GM12878 (cell line): ENCODE measurements at regions not wholly inside any gene's neighbourhood (a gene's known extent, or its start where the extent isn't known, plus 50 kb on each side); places are given as distances from the start of the nearest gene placed in this dataset.

Source experiments
- ATAC-seq: fragments of 200-7000 bp; cut with Tn5 transposase; 3 replicates; pipeline ENCODE4 v1.9.1; 2020; ENCODE audit warnings: mild to moderate bottlenecking, moderate library complexity
- BruUV-seq: library from RNA; stranded (reverse); fragments of 400-500 nt; replicated peaks from 2 replicates; lab custom pipeline; 2021; lab: Mats Ljungman, UMichigan
- CTCF ChIA-PET: fragments of 300-600 bp; sonication (Branson Sonifier 250); formaldehyde crosslinking; extraction: SDS; loops from one replicate; lab custom pipeline; 2021; ENCODE audit warnings: inconsistent platforms; lab: Yijun Ruan, JAX
- POLR2A ChIA-PET: fragments of 350-600 bp; formaldehyde crosslinking; extraction: SDS; loops from one replicate; lab custom pipeline; 2021; ENCODE audit warnings: inconsistent platforms; lab: Charles Lee
- RAD21 ChIA-PET: fragments of 300-600 bp; sonication (Branson Sonifier 250); formaldehyde crosslinking; loops from one replicate; lab custom pipeline; 2023; ENCODE audit warnings: antibody characterized with exemption; ENCODE audit not compliant: unreplicated experiment; lab: Charles Lee
- SMC1A ChIA-PET: fragments of 300-600 bp; sonication (Branson Sonifier 250); formaldehyde crosslinking; loops from one replicate; lab custom pipeline; 2023; ENCODE audit not compliant: unreplicated experiment, uncharacterized antibody; lab: Charles Lee
- DNase-seq: peaks from one replicate; pipeline ENCODE4 v3.0.0-alpha.2; 2011; ENCODE audit warnings: low read depth, low spot score
- FAIRE-seq: peaks from 3 replicates; lab custom pipeline; 2011; peaks lifted over from hg19 to GRCh38; lab: Jason Lieb, UNC
- H2AFZ ChIP-seq: 2 replicates; pipeline ENCODE4 v1.6.0; 2011; ENCODE audit warnings: low read depth, low read length, control low read depth; ENCODE audit not compliant: control insufficient read depth
- H3K27ac ChIP-seq: 2 replicates; pipeline ENCODE4 v1.5.1; 2011; ENCODE audit warnings: control low read depth; ENCODE audit not compliant: control insufficient read depth, insufficient read depth
- H3K27me3 ChIP-seq, 2 experiments: replicated peaks in 1 of 2; 2 replicates each; pipeline versions ENCODE4 v1.6.0 to v1.6.1; 2011; ENCODE audit warnings: low read length in 1 of 2; ENCODE audit not compliant: control insufficient read depth in 2 of 2, insufficient read depth in 2 of 2
- H3K36me3 ChIP-seq, 2 experiments: 2 replicates each; pipeline ENCODE4 v1.5.1; 2011; ENCODE audit warnings: low read length in 1 of 2; ENCODE audit not compliant: control insufficient read depth in 2 of 2, insufficient read depth in 2 of 2
- H3K4me1 ChIP-seq: 2 replicates; pipeline ENCODE4 v1.6.1; 2011; ENCODE audit warnings: mild to moderate bottlenecking, low read length, moderate library complexity, mixed read lengths; ENCODE audit not compliant: control insufficient read depth, insufficient read depth
- H3K4me2 ChIP-seq: 2 replicates; pipeline ENCODE4 v1.6.0; 2011; ENCODE audit warnings: control low read depth; ENCODE audit not compliant: control insufficient read depth, insufficient read depth
- H3K4me3 ChIP-seq: fragments of 200-600 bp; sonication (generic); 2 replicates; pipeline ENCODE4 v1.5.1; 2016
- H3K79me2 ChIP-seq: 2 replicates; pipeline ENCODE4 v1.6.0; 2011; ENCODE audit warnings: low read length; ENCODE audit not compliant: control insufficient read depth, insufficient read depth
- H3K9ac ChIP-seq: 2 replicates; pipeline ENCODE4 v1.8.0; 2011; ENCODE audit warnings: low read length, control low read depth, mixed read lengths; ENCODE audit not compliant: control insufficient read depth, insufficient read depth
- H3K9me3 ChIP-seq: replicated peaks from 3 replicates; pipeline ENCODE4 v1.5.1; 2011; ENCODE audit warnings: mild to moderate bottlenecking, low read length; ENCODE audit not compliant: control insufficient read depth, insufficient read depth
- H4K20me1 ChIP-seq: 2 replicates; pipeline ENCODE4 v1.6.0; 2011; ENCODE audit not compliant: control insufficient read depth, insufficient read depth
- BCL3 ChIP-seq: IDR thresholded peaks from 2 replicates; pipeline ENCODE4 v1.6.1; 2011; ENCODE audit warnings: borderline replicate concordance, low read depth, mild to moderate bottlenecking, moderate library complexity, low read length; ENCODE audit not compliant: insufficient read depth, poor library complexity, severe bottlenecking
- BHLHE40 ChIP-seq, 2 experiments: fragments of 450-650 bp in 1 of 2; IDR thresholded peaks; 2 replicates each; pipeline ENCODE4 v1.6.1; 2011 to 2017; ENCODE audit warnings: low read depth in 2 of 2, borderline replicate concordance in 1 of 2, improper control_type of control experiment in 1 of 2, low read length in 1 of 2, mild to moderate bottlenecking in 1 of 2
- CREB1 ChIP-seq: IDR thresholded peaks from 2 replicates; pipeline ENCODE4 v1.6.1; 2012; ENCODE audit warnings: low read depth, mild to moderate bottlenecking, inconsistent platforms
- E2F4 ChIP-seq: IDR thresholded peaks from 2 replicates; pipeline ENCODE4 v1.6.1; 2012; ENCODE audit warnings: low read depth, low read length, improper control_type of control experiment
- FOXM1 ChIP-seq: IDR thresholded peaks from 2 replicates; pipeline ENCODE4 v1.6.1; 2012; ENCODE audit warnings: low read depth, mild to moderate bottlenecking, inconsistent platforms, low read length, moderate library complexity
- HCFC1 ChIP-seq: fragments of 150-350 bp; IDR thresholded peaks from 2 replicates; pipeline ENCODE4 v1.6.1; 2014; ENCODE audit warnings: low read length
- IKZF1 ChIP-seq: fragments of 450-650 bp; conservative IDR thresholded peaks from 2 replicates; pipeline ENCODE4 v1.6.1; 2017; ENCODE audit warnings: antibody characterized with exemption, mild to moderate bottlenecking
- LARP7 ChIP-seq: fragments of 450-650 bp; IDR thresholded peaks from 2 replicates; pipeline ENCODE4 v1.6.1; 2017; ENCODE audit warnings: mild to moderate bottlenecking
- NFYA ChIP-seq: IDR thresholded peaks from 2 replicates; pipeline ENCODE4 v1.6.1; 2011; ENCODE audit warnings: low read depth, mild to moderate bottlenecking, low read length, improper control_type of control experiment, borderline replicate concordance
- NKRF ChIP-seq: fragments of 450-650 bp; conservative IDR thresholded peaks from 2 replicates; pipeline ENCODE4 v1.6.1; 2017; ENCODE audit warnings: mild to moderate bottlenecking, moderate library complexity
- PAX8 ChIP-seq: fragments of 450-650 bp; IDR thresholded peaks from 2 replicates; pipeline ENCODE4 v1.6.1; 2017; ENCODE audit warnings: mild to moderate bottlenecking, moderate library complexity
- RFX5 ChIP-seq: IDR thresholded peaks from 2 replicates; pipeline ENCODE4 v1.6.1; 2011; ENCODE audit warnings: low read depth, low read length, improper control_type of control experiment
- SPI1 ChIP-seq: IDR thresholded peaks from 2 replicates; pipeline ENCODE4 v1.6.1; 2011; ENCODE audit warnings: low read depth, mild to moderate bottlenecking, low read length, moderate library complexity, borderline replicate concordance; ENCODE audit not compliant: insufficient read depth
- USF1 ChIP-seq: IDR thresholded peaks from 2 replicates; pipeline ENCODE4 v1.6.1; 2011; ENCODE audit warnings: borderline replicate concordance, low read depth, mild to moderate bottlenecking, moderate library complexity, mixed read lengths, low read length; ENCODE audit not compliant: insufficient read depth; ENCODE audit errors: extremely low read length
- WGBS: methylation state at CpG from one replicate; pipeline ENCODE4 v1.1.6; 2016; ENCODE audit warnings: low lambda C conversion rate; ENCODE audit not compliant: insufficient replicate concordance, insufficient coverage; ENCODE audit errors: missing lambda C conversion rate; 5-methylcytosine and 5-hydroxymethylcytosine counted together
- in situ Hi-C: fragments of 300-500 bp; cut with MboI; formaldehyde crosslinking; loops from 9 replicates; pipeline ENCODE4 v1.14.3; 2018; ENCODE audit warnings: mixed read lengths
- intact Hi-C: fragments of 100-400 bp; cut with micrococcal nuclease; formaldehyde crosslinking; loops from one replicate; pipeline ENCODE4 v1.14.2; 2022; ENCODE audit not compliant: unreplicated experiment

GRCh38 chr10:78504181-78504580 lies 470.5 kb downstream of the RPS24 start (continued):
- TF ChIP-seq BCL3 (no peak), SPI1 (no peak), FOXM1 (no peak), PAX8 (no peak), LARP7 (no peak), E2F4 (no peak), USF1 (no peak), RFX5 (no peak)
- TF ChIP-seq, all 136 proteins: peak for 0

GRCh38 chr10:78505657-78506056 lies 472.0 kb downstream of the RPS24 start:
- no peaks in the 10 kb centered on the region for H3K4me1 ChIP-seq
- no peak for DNase-seq
- POLR2A ChIA-PET = no interaction called here
- intact Hi-C loops = no loop called here
- BruUV-seq = no TSS peak
- no peak overlapping the region for H3K4me3 ChIP-seq
- TF ChIP-seq NKRF = no peak
- TF ChIP-seq IKZF1 = no peak
- TF ChIP-seq NFYA = no peak
- no peak for TF ChIP-seq BHLHE40 (IDR thresholded peaks at IDR 0.05; ENCODE audit: borderline replicate concordance in 1 of 2, low read depth in 2 of 2, low read length in 1 of 2)
- no peak for TF ChIP-seq HCFC1
- no peak for TF ChIP-seq CREB1
- no peaks in the 10 kb centered on the region for H3K36me3 ChIP-seq
- H3K79me2 ChIP-seq = no peaks in the 10 kb centered on the region
- H2AFZ ChIP-seq = no peak overlapping the region
- peaks cover 2 to 6% of the 10 kb centered on the region in 2 experiments; a peak in 3 of 4 replicates for H3K27me3 ChIP-seq
- H3K9ac ChIP-seq = no peak overlapping the region
- SMC1A ChIA-PET = interaction anchor here (1.1 kb wide), 1 partner anchor 22 kb away, joined by 3 read pairs; no protein-coding TSS in a partner anchor
- 0% methylated on average over 4 of the region's 4 CpGs for WGBS
- no peak for FAIRE-seq
- in situ Hi-C loops = no loop called here
- no peaks in the 10 kb centered on the region for H3K9me3 ChIP-seq
- RAD21 ChIA-PET = no interaction called here
- CTCF ChIA-PET = no interaction called here
- no peak for ATAC-seq
- H3K27ac ChIP-seq = no peak overlapping the region
- H4K20me1 ChIP-seq = no peaks in the 10 kb centered on the region
- no peak overlapping the region for H3K4me2 ChIP-seq
